ENCODE measurements at regions not wholly inside any gene's neighbourhood (a gene's known extent, or its start where the extent isn't known, plus 50 kb on each side); places are given as distances from the start of the nearest gene placed in this dataset.

- Mint-ChIP-seq H3K36me3 (no peaks in the 10 kb centered on the region), H3K27ac (no peak overlapping the region), H3K4me1 (no peaks in the 10 kb centered on the region), H3K27me3 (ENCODE audit: insufficient read depth, low read depth) (peaks cover 2% of the 10 kb centered on the region), H3K9me3 (no peaks in the 10 kb centered on the region), H3K4me3 (no peak overlapping the region)
- no peak overlapping the region for H3K27ac ChIP-seq
- H3K4me1 ChIP-seq: no peaks in the 10 kb centered on the region
- no peak overlapping the region for H3K4me3 ChIP-seq
- H3K79me2 ChIP-seq (ENCODE audit: low read depth): no peaks in the 10 kb centered on the region
- H4K20me1 ChIP-seq (ENCODE audit: low read depth): no peaks in the 10 kb centered on the region
- no peaks in the 10 kb centered on the region for H3K9me3 ChIP-seq (ENCODE audit: low read depth)
- DNase-seq (ENCODE audit: low spot score): no peak
- no peaks in the 10 kb centered on the region for H3K27me3 ChIP-seq
- H3K36me3 ChIP-seq: no peaks in the 10 kb centered on the region
- H3F3A ChIP-seq (ENCODE audit: low read depth): no peaks in the 10 kb centered on the region
- no peak overlapping the region for H2AFZ ChIP-seq (replicated peaks)
- no peak for TF ChIP-seq CTCF (IDR thresholded peaks at IDR 0.05)
- no peak for TF ChIP-seq EZH2 (IDR thresholded peaks at IDR 0.05)
- TF ChIP-seq EZH2phosphoT487 (IDR thresholded peaks at IDR 0.05): no peak
- no peak overlapping the region for H3K4me2 ChIP-seq
- no peak overlapping the region for H3K9ac ChIP-seq
These were observed 154.6 kb upstream of the POT1 start for GRCh38 chr7:125084196-125084595.

GRCh38 chr7:125074141-125074540, 144.5 kb upstream of the POT1 start:
- H3K79me2 ChIP-seq (ENCODE audit: low read depth): no peaks in the 10 kb centered on the region
- H3K27me3 ChIP-seq: no peaks in the 10 kb centered on the region
- H3K9ac ChIP-seq: no peak overlapping the region
- H3K27ac ChIP-seq: no peak overlapping the region
- TF ChIP-seq EZH2phosphoT487 (IDR thresholded peaks at IDR 0.05) (no peak), CTCF (IDR thresholded peaks at IDR 0.05) (no peak), EZH2 (IDR thresholded peaks at IDR 0.05) (no peak)
- H3K9me3 Mint-ChIP-seq: peaks cover 4% of the 10 kb centered on the region
- no peak overlapping the region for H3K4me3 Mint-ChIP-seq
- H3F3A ChIP-seq (ENCODE audit: low read depth): no peaks in the 10 kb centered on the region
- no peaks in the 10 kb centered on the region for H3K27me3 Mint-ChIP-seq (ENCODE audit: insufficient read depth, low read depth)
- H3K9me3 ChIP-seq (ENCODE audit: low read depth): no peaks in the 10 kb centered on the region
- H3K4me1 ChIP-seq: no peaks in the 10 kb centered on the region
- H3K4me3 ChIP-seq: no peak overlapping the region
- DNase-seq (ENCODE audit: low spot score): no peak
- no peaks in the 10 kb centered on the region for H4K20me1 ChIP-seq (ENCODE audit: low read depth)
- H3K36me3 Mint-ChIP-seq: no peaks in the 10 kb centered on the region
- H3K36me3 ChIP-seq: no peaks in the 10 kb centered on the region
- no peak overlapping the region for H2AFZ ChIP-seq (replicated peaks)
- no peak overlapping the region for H3K4me2 ChIP-seq
- no peaks in the 10 kb centered on the region for H3K4me1 Mint-ChIP-seq
- no peak overlapping the region for H3K27ac Mint-ChIP-seq

- Histone ChIP-seq H3K4me3 (no peak overlapping the region), H2AFZ (replicated peaks) (no peak overlapping the region), H3K4me2 (no peak overlapping the region), H3K79me2 (ENCODE audit: low read depth) (no peaks in the 10 kb centered on the region), H3K27me3 (no peaks in the 10 kb centered on the region), H3K27ac (no peak overlapping the region), H3K36me3 (no peaks in the 10 kb centered on the region), H4K20me1 (ENCODE audit: low read depth) (no peaks in the 10 kb centered on the region), H3F3A (ENCODE audit: low read depth) (no peaks in the 10 kb centered on the region), H3K9ac (no peak overlapping the region), H3K4me1 (no peaks in the 10 kb centered on the region), H3K9me3 (ENCODE audit: low read depth) (no peaks in the 10 kb centered on the region)
- Mint-ChIP-seq H3K9me3 (no peaks in the 10 kb centered on the region), H3K4me3 (no peak overlapping the region), H3K27me3 (ENCODE audit: insufficient read depth, low read depth) (no peaks in the 10 kb centered on the region), H3K4me1 (peaks cover 17% of the 10 kb centered on the region), H3K36me3 (no peaks in the 10 kb centered on the region), H3K27ac (no peak overlapping the region)
- DNase-seq (ENCODE audit: low spot score): no peak
- TF ChIP-seq EZH2 (IDR thresholded peaks at IDR 0.05): no peak
- TF ChIP-seq EZH2phosphoT487 (IDR thresholded peaks at IDR 0.05): no peak
- no peak for TF ChIP-seq CTCF (IDR thresholded peaks at IDR 0.05)
These were observed 135.9 kb upstream of the POT1 start for GRCh38 chr7:125065546-125065945.

- Histone ChIP-seq H3K9me3 (ENCODE audit: low read depth) (no peaks in the 10 kb centered on the region), H3F3A (ENCODE audit: low read depth) (no peaks in the 10 kb centered on the region), H3K79me2 (ENCODE audit: low read depth) (no peaks in the 10 kb centered on the region), H3K27me3 (no peaks in the 10 kb centered on the region), H3K4me1 (no peaks in the 10 kb centered on the region), H2AFZ (replicated peaks) (no peak overlapping the region), H3K4me3 (no peak overlapping the region), H3K36me3 (no peaks in the 10 kb centered on the region), H4K20me1 (ENCODE audit: low read depth) (no peaks in the 10 kb centered on the region), H3K4me2 (no peak overlapping the region), H3K9ac (no peak overlapping the region), H3K27ac (no peak overlapping the region)
- no peak for TF ChIP-seq EZH2phosphoT487 (IDR thresholded peaks at IDR 0.05)
- no peak for TF ChIP-seq EZH2 (IDR thresholded peaks at IDR 0.05)
- TF ChIP-seq CTCF (IDR thresholded peaks at IDR 0.05): no peak
- Mint-ChIP-seq H3K27ac (no peak overlapping the region), H3K9me3 (no peaks in the 10 kb centered on the region), H3K4me1 (peaks cover 17% of the 10 kb centered on the region), H3K27me3 (ENCODE audit: insufficient read depth, low read depth) (no peaks in the 10 kb centered on the region), H3K4me3 (no peak overlapping the region), H3K36me3 (no peaks in the 10 kb centered on the region)
- DNase-seq (ENCODE audit: low spot score): no peak
These were observed 135.4 kb upstream of the POT1 start for GRCh38 chr7:125065001-125065400.
